Activated T-helper 1 cell treated with anti-CD3 and anti-CD28 coated beads, Interleukin-12 subunit alpha, Interleukin-12 subunit beta, Interleukin-2, Interleukin-4 antibody, amounts not matched to agents 30 ng/mL and 10 ng/mL and 1 ng/mL, durations not matched to agents 14 hours and 24 hours and 36 hours (primary cell): ENCODE measurements at regions not wholly inside any gene's neighbourhood (a gene's known extent, or its start where the extent isn't known, plus 50 kb on each side); places are given as distances from the start of the nearest gene placed in this dataset.

Source experiments
- DNase-seq: peaks from one replicate; pipeline ENCODE4 v3.0.0; 2021; ENCODE audit warnings: low spot score
- H3K27ac Mint-ChIP-seq: one replicate; pipeline ENCODE4 v1.8.0; 2021; ENCODE audit warnings: mild to moderate bottlenecking, mixed read lengths
- H3K27me3 Mint-ChIP-seq: one replicate; pipeline ENCODE4 v1.8.0; 2022; ENCODE audit warnings: mild to moderate bottlenecking, moderate library complexity, mixed read lengths; ENCODE audit not compliant: insufficient read depth
- H3K36me3 Mint-ChIP-seq: one replicate; pipeline ENCODE4 v1.8.0; 2021; ENCODE audit warnings: low read depth, mixed read lengths
- H3K4me1 Mint-ChIP-seq: one replicate; pipeline ENCODE4 v1.8.0; 2021; ENCODE audit warnings: low read depth, mixed read lengths
- H3K4me3 Mint-ChIP-seq: one replicate; pipeline ENCODE4 v1.8.0; 2021; ENCODE audit warnings: mild to moderate bottlenecking, moderate library complexity, mixed read lengths
- H3K9me3 Mint-ChIP-seq: one replicate; pipeline ENCODE4 v1.8.0; 2021; ENCODE audit warnings: mixed read lengths
- intact Hi-C: fragments of 100-400 bp; cut with micrococcal nuclease; formaldehyde crosslinking; loops from one replicate; pipeline ENCODE4 v1.15.1; 2024

DNA sequence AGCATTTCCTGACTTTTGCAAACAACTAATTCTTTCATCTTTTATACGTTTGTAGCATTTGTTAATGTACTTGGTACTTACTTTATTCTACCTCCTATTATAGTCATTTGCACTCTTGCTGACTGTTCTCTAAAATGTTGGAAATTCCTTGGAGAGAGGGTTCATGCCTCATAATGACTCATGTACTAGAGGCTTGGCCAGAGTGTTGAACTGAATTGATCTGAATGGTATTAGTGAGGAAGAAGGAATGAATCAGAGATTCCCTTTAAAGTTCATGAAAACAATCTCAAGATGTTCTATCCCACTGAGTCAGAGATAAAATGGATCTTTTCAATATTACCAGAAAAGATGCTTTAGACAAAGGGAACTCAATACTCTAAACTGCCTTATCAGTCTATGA, 383.4 kb downstream of the SEC16B start:
- H3K4me1 Mint-ChIP-seq: no peaks in the 10 kb centered on the region
- no peaks in the 10 kb centered on the region for H3K27me3 Mint-ChIP-seq
- H3K27ac Mint-ChIP-seq: no peak overlapping the region
- intact Hi-C loops: no loop called here
- no peak for DNase-seq
- H3K36me3 Mint-ChIP-seq: no peaks in the 10 kb centered on the region
- H3K9me3 Mint-ChIP-seq: peaks cover 7% of the 10 kb centered on the region
- H3K4me3 Mint-ChIP-seq: no peak overlapping the region

- Mint-ChIP-seq H3K4me1 (no peaks in the 10 kb centered on the region), H3K27me3 (no peaks in the 10 kb centered on the region), H3K9me3 (peaks cover 7% of the 10 kb centered on the region), H3K4me3 (no peak overlapping the region), H3K36me3 (no peaks in the 10 kb centered on the region), H3K27ac (no peak overlapping the region)
- no peak for DNase-seq
- intact Hi-C loops: no loop called here
Observed at GRCh38 chr1:177585302-177586220, 384.3 kb downstream of the SEC16B start.

GRCh38 chr1:177573901-177574300, 396.0 kb downstream of the SEC16B start:
- Mint-ChIP-seq H3K9me3 (peaks cover 3% of the 10 kb centered on the region), H3K4me1 (no peaks in the 10 kb centered on the region), H3K27me3 (no peaks in the 10 kb centered on the region), H3K36me3 (no peaks in the 10 kb centered on the region), H3K4me3 (no peak overlapping the region), H3K27ac (no peak overlapping the region)
- DNase-seq: no peak
- intact Hi-C loops: no loop called here

GRCh38 chr1:177571485-177572076, 398.3 kb downstream of the SEC16B start:
- no peak overlapping the region for H3K27ac Mint-ChIP-seq

DNA sequence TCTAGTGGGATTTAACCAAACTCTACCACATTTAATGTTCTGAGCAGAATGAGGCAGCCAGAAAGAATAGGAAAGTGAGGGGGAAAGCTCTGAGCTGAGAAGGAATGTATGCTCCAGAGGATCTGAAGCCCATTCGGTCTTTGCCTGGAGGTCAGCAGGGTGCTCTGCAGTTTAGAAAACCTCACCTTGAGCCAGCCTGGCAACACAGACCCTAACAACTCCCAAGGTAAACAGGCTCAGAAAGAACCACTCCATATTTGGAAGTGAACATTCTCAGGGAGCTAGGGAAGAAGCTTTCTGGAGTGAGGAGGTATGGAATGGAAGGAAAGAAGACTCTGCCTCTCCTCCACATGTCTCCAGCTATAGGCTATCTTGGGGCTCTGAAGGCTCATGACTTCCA, 398.8 kb downstream of the SEC16B start:
- no peaks in the 10 kb centered on the region for H3K4me1 Mint-ChIP-seq
- intact Hi-C loops: no loop called here
- DNase-seq: no peak
- H3K36me3 Mint-ChIP-seq: no peaks in the 10 kb centered on the region
- no peaks in the 10 kb centered on the region for H3K27me3 Mint-ChIP-seq
- no peak overlapping the region for H3K4me3 Mint-ChIP-seq
- H3K9me3 Mint-ChIP-seq: peaks cover 8% of the 10 kb centered on the region
- H3K27ac Mint-ChIP-seq: no peak overlapping the region

More at GRCh38 chr1:177571485-177572076, 398.3 kb downstream of the SEC16B start:
- intact Hi-C loops: no loop called here
- no peaks in the 10 kb centered on the region for H3K4me1 Mint-ChIP-seq
- no peaks in the 10 kb centered on the region for H3K27me3 Mint-ChIP-seq
- no peaks in the 10 kb centered on the region for H3K36me3 Mint-ChIP-seq
- H3K9me3 Mint-ChIP-seq: peaks cover 8% of the 10 kb centered on the region
- no peak overlapping the region for H3K4me3 Mint-ChIP-seq
- no peak for DNase-seq

GRCh38 chr1:177569476-177569875, 398.7 kb downstream of the BRINP2 start:
- Mint-ChIP-seq H3K36me3 (no peaks in the 10 kb centered on the region), H3K27ac (no peak overlapping the region), H3K4me3 (no peak overlapping the region), H3K4me1 (no peaks in the 10 kb centered on the region), H3K27me3 (no peaks in the 10 kb centered on the region), H3K9me3 (peaks cover 8% of the 10 kb centered on the region)
- no peak for DNase-seq
- intact Hi-C loops: no loop called here

- Mint-ChIP-seq H3K4me3 (no peak overlapping the region), H3K4me1 (no peaks in the 10 kb centered on the region), H3K27ac (no peak overlapping the region), H3K36me3 (no peaks in the 10 kb centered on the region), H3K9me3 (peaks cover 8% of the 10 kb centered on the region), H3K27me3 (no peaks in the 10 kb centered on the region)
- intact Hi-C loops: no loop called here
- DNase-seq: no peak
Observed at GRCh38 chr1:177568622-177569021, 397.9 kb downstream of the BRINP2 start.

DNA sequence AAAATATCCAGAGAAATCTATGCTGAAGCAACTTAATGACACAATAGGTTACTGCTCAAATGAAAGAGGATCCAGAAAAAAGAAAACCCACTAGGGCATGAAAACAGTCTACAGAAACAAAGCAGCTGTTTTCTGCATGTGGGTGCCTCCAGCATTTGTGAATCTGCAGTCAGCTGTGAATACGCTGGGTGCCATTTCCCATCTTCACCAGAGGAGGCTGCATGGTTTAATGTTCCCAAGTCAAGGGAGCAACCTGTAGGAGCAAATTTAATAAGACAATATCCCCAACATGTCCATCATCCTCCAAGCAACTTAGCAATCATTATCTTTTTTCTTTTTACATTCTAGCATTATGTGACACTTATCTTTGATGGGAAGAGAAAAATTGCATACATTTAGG, 396.6 kb downstream of the BRINP2 start:
- DNase-seq: no peak
- intact Hi-C loops: no loop called here
- no peaks in the 10 kb centered on the region for H3K4me1 Mint-ChIP-seq
- no peaks in the 10 kb centered on the region for H3K36me3 Mint-ChIP-seq
- H3K27me3 Mint-ChIP-seq: no peaks in the 10 kb centered on the region
- no peak overlapping the region for H3K4me3 Mint-ChIP-seq
- H3K27ac Mint-ChIP-seq: no peak overlapping the region
- H3K9me3 Mint-ChIP-seq: peaks cover 8% of the 10 kb centered on the region

GRCh38 chr1:177566495-177566894, 395.7 kb downstream of the BRINP2 start:
- H3K27me3 Mint-ChIP-seq: no peaks in the 10 kb centered on the region
- no peak overlapping the region for H3K4me3 Mint-ChIP-seq
- peaks cover 8% of the 10 kb centered on the region for H3K9me3 Mint-ChIP-seq
- no peak overlapping the region for H3K27ac Mint-ChIP-seq
- H3K36me3 Mint-ChIP-seq: no peaks in the 10 kb centered on the region
- DNase-seq: no peak
- no peaks in the 10 kb centered on the region for H3K4me1 Mint-ChIP-seq
- intact Hi-C loops: no loop called here

DNA sequence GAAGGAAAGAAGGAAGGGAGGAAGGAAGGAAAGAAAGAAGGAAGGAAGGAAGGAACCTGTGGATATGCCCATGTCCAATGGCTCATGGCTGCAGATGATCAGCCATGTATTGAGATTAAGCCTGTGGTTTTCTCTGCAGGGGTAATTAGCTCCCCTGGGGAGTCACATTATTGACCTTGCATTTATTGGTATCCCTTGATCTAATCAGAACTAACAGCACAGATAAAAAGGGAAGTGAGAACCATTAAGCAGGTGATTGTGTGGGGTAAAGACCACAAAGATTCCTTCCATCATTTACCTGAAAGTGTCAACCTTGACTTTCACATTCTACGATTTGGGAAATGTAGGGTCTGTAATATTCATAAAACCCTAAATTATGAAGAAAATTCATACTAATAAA, 390.7 kb downstream of the BRINP2 start:
- no peaks in the 10 kb centered on the region for H3K27me3 Mint-ChIP-seq
- no peaks in the 10 kb centered on the region for H3K4me1 Mint-ChIP-seq
- intact Hi-C loops: no loop called here

GRCh38 chr1:177558372-177558771, 387.6 kb downstream of the BRINP2 start:
- no peak overlapping the region for H3K4me3 Mint-ChIP-seq
- H3K4me1 Mint-ChIP-seq: no peaks in the 10 kb centered on the region
- H3K9me3 Mint-ChIP-seq: no peaks in the 10 kb centered on the region
- H3K36me3 Mint-ChIP-seq: no peaks in the 10 kb centered on the region
- no peaks in the 10 kb centered on the region for H3K27me3 Mint-ChIP-seq
- DNase-seq: no peak
- intact Hi-C loops: no loop called here
- H3K27ac Mint-ChIP-seq: no peak overlapping the region

More for the DNA sequence above, 390.7 kb downstream of the BRINP2 start:
- no peak for DNase-seq
- H3K9me3 Mint-ChIP-seq: no peaks in the 10 kb centered on the region
- no peaks in the 10 kb centered on the region for H3K36me3 Mint-ChIP-seq
- no peak overlapping the region for H3K4me3 Mint-ChIP-seq
- no peak overlapping the region for H3K27ac Mint-ChIP-seq

DNA sequence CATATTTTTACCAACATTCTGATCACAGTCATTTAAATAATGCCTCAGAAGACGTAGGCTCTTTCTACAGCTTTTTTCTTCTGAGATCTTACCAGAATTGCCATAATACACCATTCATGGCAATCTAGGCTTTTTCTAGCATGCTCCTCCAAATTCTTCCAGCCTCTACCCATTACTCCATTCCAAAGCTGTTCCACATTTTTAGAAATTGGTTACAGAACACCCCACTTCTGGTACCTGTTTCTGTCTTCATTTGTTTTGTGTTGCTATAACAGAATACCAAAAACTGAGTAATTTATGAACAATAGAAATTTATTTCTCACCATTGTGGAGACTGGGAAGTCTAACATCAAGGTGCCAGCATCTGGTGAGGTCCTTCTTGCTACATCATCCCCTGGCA, 385.4 kb downstream of the BRINP2 start:
- no peak for DNase-seq
- no peak overlapping the region for H3K4me3 Mint-ChIP-seq
- H3K4me1 Mint-ChIP-seq: no peaks in the 10 kb centered on the region
- H3K27ac Mint-ChIP-seq: no peak overlapping the region
- H3K27me3 Mint-ChIP-seq: no peaks in the 10 kb centered on the region
- H3K9me3 Mint-ChIP-seq: peaks cover 5% of the 10 kb centered on the region
- H3K36me3 Mint-ChIP-seq: no peaks in the 10 kb centered on the region
- intact Hi-C loops: no loop called here

- intact Hi-C loops: no loop called here
- DNase-seq: no peak
- peaks cover 5% of the 10 kb centered on the region for H3K9me3 Mint-ChIP-seq
- H3K27me3 Mint-ChIP-seq: no peaks in the 10 kb centered on the region
- no peak overlapping the region for H3K27ac Mint-ChIP-seq
- no peaks in the 10 kb centered on the region for H3K4me1 Mint-ChIP-seq
- no peak overlapping the region for H3K4me3 Mint-ChIP-seq
- no peaks in the 10 kb centered on the region for H3K36me3 Mint-ChIP-seq
Observed at GRCh38 chr1:177547200-177547599, 376.4 kb downstream of the BRINP2 start.
